Sciatic nerve (tissue), 2 donors: ENCODE measurements at regions not wholly inside any gene's neighbourhood (a gene's known extent, or its start where the extent isn't known, plus 50 kb on each side); places are given as distances from the start of the nearest gene placed in this dataset.
"Not testable (repeated sequence)": the region's sequence is repeated elsewhere in the genome, so short reads cannot be mapped to it uniquely, and the experiment has no call there.

Source experiments
- ATAC-seq: fragments of 200-7000 bp; cut with Tn5 transposase; one replicate; pipeline ENCODE4 v1.9.1; 2020; ENCODE audit warnings: mild to moderate bottlenecking, moderate library complexity
- DNase-seq: peaks from one replicate; pipeline ENCODE4 v3.0.0-alpha.2; 2020; ENCODE audit warnings: low spot score
- intact Hi-C: fragments of 100-400 bp; cut with DNase I; formaldehyde crosslinking; loops from one replicate; pipeline ENCODE4 v1.14.2; 2022
- donor health status: DM: no; HTN: no; CAD: no.
- donor health status: DM: no; HTN: no; CAD: no.

GRCh38 chr15:75100679-75101078 is 77.3 kb downstream of the PPCDC start:
- intact Hi-C loops: no loop called here
- ATAC-seq: no peak
- no peak for DNase-seq

GRCh38 chr15:75104804-75105557 is 81.6 kb downstream of the PPCDC start:
- ATAC-seq (peak; percentile 82), DNase-seq (no peak)
- intact Hi-C loops: no loop called here

DNA sequence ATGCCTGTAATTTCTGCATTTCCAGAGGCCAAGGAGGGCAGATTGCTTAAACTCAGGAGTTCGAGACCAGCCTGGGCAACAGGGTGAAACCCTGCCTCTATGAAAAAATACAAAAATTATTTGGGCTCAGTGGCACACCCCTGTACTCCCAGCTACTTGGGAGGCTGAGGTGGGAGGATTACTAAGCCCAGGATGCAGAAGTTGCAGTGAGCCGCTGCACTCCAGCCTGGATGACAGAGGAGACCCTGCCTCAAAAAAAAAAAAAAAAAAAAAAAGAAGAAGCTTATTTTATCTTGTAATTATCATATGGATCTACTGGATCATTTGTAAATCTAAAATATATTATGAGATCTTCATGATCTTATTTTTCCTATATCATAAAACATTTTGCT is 84.1 kb downstream of the PPCDC start:
- intact Hi-C loops: no loop called here
- DNase-seq (no peak), ATAC-seq (no peak)

- ATAC-seq (peak; percentile 34), DNase-seq (no peak)
- intact Hi-C loops: no loop called here
Observed at GRCh38 chr15:75107908-75108838, 84.8 kb downstream of the PPCDC start.

- DNase-seq: no peak
- no peak for ATAC-seq
- intact Hi-C loops: no loop called here
Observed at GRCh38 chr15:75109021-75109735, 85.8 kb downstream of the PPCDC start.

DNA sequence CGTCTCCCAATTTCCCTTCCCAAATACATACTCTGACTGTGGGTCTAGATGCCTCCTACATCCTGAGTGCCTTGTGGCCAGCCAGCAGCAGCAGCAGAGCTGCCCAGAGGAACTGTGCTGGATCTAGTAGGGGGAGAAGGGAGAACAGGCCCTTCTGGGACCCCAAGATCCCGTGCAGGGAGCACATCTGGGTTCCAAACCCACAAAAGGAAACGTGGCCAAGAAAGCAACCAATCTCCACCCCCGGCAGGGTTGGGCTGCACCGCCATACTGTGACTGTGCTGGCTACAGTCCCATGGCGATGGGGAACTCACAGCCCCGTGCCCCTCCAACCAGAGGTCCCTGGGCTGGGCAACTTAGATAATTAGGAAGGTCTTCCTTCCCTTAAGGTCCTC is 86.3 kb downstream of the PPCDC start:
- intact Hi-C loops: no loop called here
- ATAC-seq: no peak
- DNase-seq: no peak

DNA sequence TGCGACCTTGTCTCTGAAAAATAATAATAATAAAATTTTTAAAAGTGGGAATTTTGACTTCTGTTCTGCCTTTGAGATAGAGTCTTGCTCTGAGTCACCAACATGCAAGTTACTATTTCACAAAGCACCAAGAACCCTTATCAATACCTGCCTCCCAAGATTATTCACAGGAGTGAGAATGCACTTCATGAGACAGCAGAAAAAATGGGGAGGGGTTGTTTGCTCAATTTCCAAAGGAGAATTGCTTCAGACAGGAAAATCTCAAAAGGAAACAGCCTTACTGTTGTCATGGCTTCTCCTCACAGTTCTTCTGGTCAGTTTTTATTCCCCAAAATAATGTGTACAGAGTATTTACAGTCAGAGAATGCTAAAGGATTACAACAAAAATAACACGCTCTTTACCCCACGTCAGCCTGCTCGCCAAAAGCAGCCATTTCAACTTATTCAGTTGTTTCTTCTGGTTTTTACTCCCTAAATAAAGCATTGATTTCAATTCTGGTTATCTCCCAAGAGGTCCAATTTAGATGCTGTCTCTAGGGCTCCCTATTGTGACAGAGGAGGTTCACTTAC is 89.0 kb downstream of the PPCDC start:
- no peak for ATAC-seq
- intact Hi-C loops: no loop called here

DNA sequence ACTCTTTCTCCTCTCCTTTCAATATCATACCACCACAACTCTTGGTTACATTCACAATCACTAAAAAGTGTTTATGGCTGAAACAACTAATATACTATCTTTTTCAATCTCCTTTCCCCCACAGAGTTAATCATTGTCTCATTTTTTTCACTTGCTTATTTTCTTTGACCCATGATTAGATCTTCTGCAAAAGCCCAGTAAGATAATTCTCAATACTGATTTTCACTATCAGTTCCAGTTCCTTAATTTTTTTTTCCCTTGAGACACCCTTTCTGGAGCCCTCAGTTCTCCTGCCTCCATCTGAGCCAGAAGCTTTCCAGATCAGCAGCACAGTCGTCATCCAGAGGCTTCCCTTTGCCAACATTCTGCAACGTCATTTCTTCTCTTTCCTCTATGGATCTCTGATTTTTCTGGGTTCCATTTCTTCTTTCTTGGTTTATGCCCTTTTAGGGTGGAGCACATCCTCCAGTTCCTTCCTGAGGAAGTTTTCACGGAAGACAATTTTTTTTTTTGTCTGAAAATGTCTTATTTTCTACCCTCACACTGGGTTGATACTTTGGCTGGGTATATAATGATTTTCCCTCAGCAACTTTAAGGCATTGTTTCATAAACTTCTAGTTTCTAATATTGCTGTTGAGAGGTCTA is 88.7 kb upstream of the C15orf39 start:
- intact Hi-C loops: no loop called here
- ATAC-seq: no peak

More for the DNA sequence above, 89.0 kb downstream of the PPCDC start:
- DNase-seq: no peak

DNA sequence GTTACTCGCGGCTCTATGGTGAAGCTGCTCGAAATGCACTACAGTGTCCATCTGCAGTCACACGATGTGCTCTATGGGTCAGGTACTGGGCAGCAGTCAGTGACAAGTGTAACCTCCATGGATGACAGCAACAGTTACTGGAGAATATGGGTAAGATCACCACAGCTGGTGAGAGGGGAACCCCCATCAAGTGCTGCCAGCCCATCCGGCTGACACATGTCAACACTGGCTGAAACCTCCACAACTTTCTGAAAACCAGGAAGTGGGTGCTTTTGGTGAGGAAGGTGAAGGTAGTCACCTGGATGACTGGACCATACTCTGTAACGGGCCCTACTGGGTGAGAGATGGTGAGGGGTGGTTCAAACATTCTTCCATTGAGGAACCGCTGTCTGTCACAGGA is 87.4 kb upstream of the C15orf39 start:
- no peak for ATAC-seq
- intact Hi-C loops: no loop called here
- DNase-seq: no peak

More for the DNA sequence above, 88.7 kb upstream of the C15orf39 start:
- no peak for DNase-seq

DNA sequence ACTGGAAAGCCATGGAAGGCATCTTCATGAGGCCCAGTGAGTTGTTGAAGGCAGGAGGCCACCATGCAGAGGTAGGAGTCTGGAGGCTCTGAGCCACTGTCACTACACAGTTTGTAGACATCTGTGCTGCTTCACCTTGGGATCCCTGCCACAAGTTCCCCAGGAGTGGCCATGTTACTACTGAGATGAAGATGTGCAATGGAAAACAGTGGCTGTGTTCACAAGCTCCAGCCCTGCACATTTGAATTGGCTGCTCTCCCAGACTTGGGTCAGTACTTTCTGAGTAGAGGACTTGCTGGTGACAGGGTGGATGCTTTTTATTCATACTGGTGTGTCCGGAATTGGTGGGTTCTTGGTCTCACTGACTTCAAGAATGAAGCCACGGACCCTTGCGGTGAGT is 86.9 kb upstream of the C15orf39 start:
- ATAC-seq: no peak
- intact Hi-C loops: no loop called here

DNA sequence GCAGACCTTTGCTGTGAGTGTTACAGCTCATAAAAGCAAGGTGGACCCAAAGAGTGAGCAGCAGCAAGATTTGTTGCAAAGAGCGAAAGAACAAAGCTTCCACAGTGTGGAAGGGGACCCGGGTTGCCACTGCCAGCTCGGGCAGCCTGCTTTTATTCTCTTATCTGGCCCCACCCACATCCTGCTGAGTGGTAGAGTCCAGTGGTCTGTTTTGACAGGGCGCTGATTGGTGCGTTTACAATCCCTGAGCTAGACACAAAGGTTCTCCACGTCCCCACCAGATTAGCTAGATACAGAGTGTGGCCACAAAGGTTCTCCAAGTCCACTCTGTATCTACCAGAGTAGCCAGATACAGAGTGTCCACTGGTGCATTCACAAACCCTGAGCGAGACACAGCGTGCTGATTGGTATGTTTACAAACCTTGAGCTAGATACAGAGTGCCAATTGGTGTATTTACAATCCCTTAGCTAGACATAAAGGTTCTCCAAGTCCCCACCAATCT is 86.2 kb upstream of the C15orf39 start:
- intact Hi-C loops, DNase-seq, ATAC-seq: not testable (repeated sequence)

More for the DNA sequence above, 86.9 kb upstream of the C15orf39 start:
- DNase-seq: no peak

DNA sequence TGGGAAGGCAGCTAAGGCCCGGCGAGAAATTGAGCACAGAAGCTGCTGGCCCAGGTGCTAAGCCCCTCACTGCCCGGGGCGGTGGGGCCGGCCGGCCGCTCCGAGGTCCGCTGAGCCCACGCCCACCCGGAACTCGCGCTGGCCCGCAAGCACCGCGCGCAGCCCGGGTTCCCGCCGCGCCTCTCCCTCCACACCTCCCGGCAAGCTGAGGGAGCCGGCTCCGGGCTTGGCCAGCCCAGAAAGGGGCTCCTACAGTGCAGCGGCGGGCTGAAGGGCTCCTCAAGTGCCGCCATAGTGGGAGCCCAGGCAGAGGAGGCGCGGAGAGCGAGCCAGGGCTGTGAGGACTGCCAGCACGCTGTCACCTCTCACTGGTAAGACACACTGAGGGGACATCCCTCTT is 85.5 kb upstream of the C15orf39 start:
- DNase-seq, ATAC-seq, intact Hi-C loops: not testable (repeated sequence)

DNA sequence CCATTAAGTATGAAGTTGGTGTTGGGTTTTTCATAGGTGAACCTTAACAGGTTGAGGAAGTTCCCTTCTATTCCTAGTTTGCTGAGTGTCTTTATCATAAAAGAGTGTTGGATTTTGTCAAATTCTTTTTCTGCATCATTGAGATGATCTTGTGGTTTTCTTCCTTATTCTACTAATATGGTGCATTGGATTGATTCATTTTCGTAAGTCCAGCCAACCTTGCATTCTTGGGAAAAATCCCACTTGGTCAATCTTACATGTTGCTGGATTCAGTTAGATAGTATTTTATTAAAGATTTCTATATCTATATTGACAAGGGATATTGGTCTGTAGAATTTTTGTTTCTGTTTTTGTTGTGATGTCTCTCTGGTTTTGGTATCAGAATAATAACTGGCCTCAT is 83.7 kb upstream of the C15orf39 start:
- DNase-seq (no peak), ATAC-seq (no peak)
- intact Hi-C loops: no loop called here

- intact Hi-C loops, DNase-seq, ATAC-seq: not testable (repeated sequence)
Observed at GRCh38 chr15:75119312-75119711, 82.4 kb upstream of the C15orf39 start.

GRCh38 chr15:75121491-75121890 is 80.2 kb upstream of the C15orf39 start:
- DNase-seq (no peak), ATAC-seq (no peak)
- intact Hi-C loops: no loop called here

DNA sequence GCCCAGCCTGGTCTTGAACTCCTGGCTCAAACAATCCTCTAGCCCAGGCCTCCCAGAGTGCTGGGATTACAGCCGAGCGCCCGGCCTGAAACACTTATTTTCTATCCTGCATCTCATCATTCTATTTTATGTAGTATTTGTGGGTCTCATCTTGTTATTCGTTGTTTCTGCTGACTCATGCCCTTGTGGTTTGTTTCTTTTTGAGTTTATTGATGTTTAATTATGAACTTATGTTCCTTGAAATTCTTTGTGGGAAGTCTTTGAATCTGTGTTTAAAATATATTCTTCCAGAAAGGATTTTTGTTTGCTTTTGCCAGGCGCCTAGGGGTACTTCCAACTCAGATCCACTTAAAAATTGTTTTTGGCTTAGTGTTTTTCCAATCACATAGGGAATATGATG is 78.3 kb upstream of the C15orf39 start:
- no peak for DNase-seq
- intact Hi-C loops: no loop called here
- no peak for ATAC-seq

- ATAC-seq, intact Hi-C loops, DNase-seq: not testable (repeated sequence)
Observed at GRCh38 chr15:75124278-75124677, 77.4 kb upstream of the C15orf39 start.

DNA sequence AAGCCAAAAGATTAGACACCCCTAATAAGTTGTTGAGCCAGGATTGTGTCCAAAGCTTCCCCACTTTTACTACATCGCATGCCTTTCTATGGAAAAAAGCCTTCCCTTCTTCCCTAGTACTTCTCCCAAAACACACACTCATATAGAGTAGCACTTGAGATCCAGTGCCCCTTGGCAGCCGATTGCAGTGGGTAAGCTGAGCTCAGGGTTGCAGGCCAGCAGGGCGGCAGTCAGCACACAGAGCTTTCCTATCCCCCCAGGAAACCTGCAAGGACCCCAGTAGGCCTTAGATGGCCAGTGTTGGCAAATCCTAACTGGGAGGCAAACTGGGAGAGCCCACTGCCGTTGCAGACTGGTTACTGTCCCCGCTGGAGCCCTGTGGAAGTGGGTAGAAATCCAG is 75.7 kb upstream of the C15orf39 start:
- intact Hi-C loops: no loop called here
- ATAC-seq (no peak), DNase-seq (no peak)
